ENCODE measurements at regions not wholly inside any gene's neighbourhood (a gene's known extent, or its start where the extent isn't known, plus 50 kb on each side); places are given as distances from the start of the nearest gene placed in this dataset.

GRCh38 chr10:30215623-30216022, 133.5 kb downstream of the MTPAP start:
- peak; percentile 43; the same call in 2 of the 3 replicates for ATAC-seq
- Histone ChIP-seq H3K4me2 (no peak overlapping the region), H3K36me3 (ENCODE audit: insufficient read depth) (no peaks in the 10 kb centered on the region), H3K9me2 (ENCODE audit: insufficient read depth) (no peaks in the 10 kb centered on the region), H4K20me1 (replicated peaks; ENCODE audit: insufficient read depth) (no peaks in the 10 kb centered on the region), H3K4me1 (ENCODE audit: insufficient read depth) (no peaks in the 10 kb centered on the region), H3F3A (replicated peaks; ENCODE audit: low read depth) (no peaks in the 10 kb centered on the region), H3K27me3 (ENCODE audit: insufficient read depth) (no peaks in the 10 kb centered on the region), H3K79me2 (replicated peaks; ENCODE audit: insufficient read depth) (no peaks in the 10 kb centered on the region), H3K27ac (ENCODE audit: low read depth) (no peak overlapping the region), H2AFZ (peak overlapping the region; percentile 66), H3K4me3 (no peak overlapping the region)
- H3K9me3 Mint-ChIP-seq = no peaks in the 10 kb centered on the region
- H3K27ac Mint-ChIP-seq = no peak overlapping the region
- DNase-seq (ENCODE audit: low spot score) = peak; percentile 33
- H3K36me3 Mint-ChIP-seq (ENCODE audit: low read depth) = no peaks in the 10 kb centered on the region
- peaks cover 2% of the 10 kb centered on the region for H3K27me3 Mint-ChIP-seq (ENCODE audit: insufficient read depth, low read depth, poor library complexity)
- no peak overlapping the region for H3K4me3 Mint-ChIP-seq
- TF ChIP-seq ZNF462 (CRISPR knock-in tag; IDR thresholded peaks at IDR 0.05) (no peak), STAT1 (IDR thresholded peaks at IDR 0.05; ENCODE audit: unreplicated experiment) (no peak), ZNF114 (CRISPR knock-in tag; IDR thresholded peaks at IDR 0.05) (no peak), JUNB (IDR thresholded peaks at IDR 0.05; ENCODE audit: unreplicated experiment) (no peak), ZNF331 (CRISPR knock-in tag; IDR thresholded peaks at IDR 0.05; ENCODE audit: low read depth) (no peak), REST (IDR thresholded peaks at IDR 0.05; ENCODE audit: unreplicated experiment) (no peak), EZH2 (IDR thresholded peaks at IDR 0.05; ENCODE audit: low read depth, unreplicated experiment) (no peak), POLR2AphosphoS5 (IDR thresholded peaks at IDR 0.05; ENCODE audit: low read depth) (no peak), CTCF (conservative IDR thresholded peaks at IDR 0.05; ENCODE audit: low read depth in 2 of 2) (no peak), EZH2phosphoT487 (IDR thresholded peaks at IDR 0.05; ENCODE audit: unreplicated experiment) (no peak), NANOG (IDR thresholded peaks at IDR 0.05; ENCODE audit: borderline replicate concordance) (no peak), CREB1 (CRISPR knock-in tag; IDR thresholded peaks at IDR 0.05; ENCODE audit: low read depth) (no peak)
- peaks cover 7% of the 10 kb centered on the region; the same call in 2 of the 3 replicates for H3K4me1 Mint-ChIP-seq

All from GM23338 (cell line).